ENCODE measurements at regions not wholly inside any gene's neighbourhood (a gene's known extent, or its start where the extent isn't known, plus 50 kb on each side); places are given as distances from the start of the nearest gene placed in this dataset.
A peak's percentile ranks its signal among the peaks of the same experiment; 100 is the strongest.

DNA sequence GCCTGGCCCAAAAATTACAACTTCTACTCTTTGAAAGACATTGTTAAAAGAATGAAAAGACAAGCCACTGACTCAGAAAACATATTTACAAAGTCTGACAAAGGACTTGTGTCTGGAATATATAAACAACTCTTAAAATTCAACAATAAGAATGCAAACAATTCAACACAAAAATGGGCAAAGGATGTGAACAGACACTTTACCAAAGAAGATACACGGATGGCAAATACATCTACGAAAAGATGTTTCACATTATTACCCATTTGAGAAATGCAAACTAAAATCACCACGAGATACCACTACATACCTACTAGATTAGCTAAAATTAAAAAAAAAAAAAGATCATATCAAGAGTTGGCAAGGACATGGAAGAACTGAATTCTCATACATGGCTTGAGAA is 80.8 kb upstream of the METRNL start:
- H3K27me3 ChIP-seq (ENCODE audit: insufficient read depth, low read length, poor library complexity, severe bottlenecking) = no peaks in the 10 kb centered on the region
- Mint-ChIP-seq H3K4me3 (no peak overlapping the region), H3K4me1 (no peaks in the 10 kb centered on the region), H3K36me3 (peaks cover 13 to 24% (median 16%) of the 10 kb centered on the region in 3 donors), H3K27me3 (no peaks in the 10 kb centered on the region), H3K9me3 (peaks cover 2 to 8% (median 5%) of the 10 kb centered on the region in 5 donors), H3K27ac (no peak overlapping the region)
- no peak for DNase-seq
- POLR2A ChIA-PET = no interaction called here
- no peaks in the 10 kb centered on the region for H3K36me3 ChIP-seq (ENCODE audit: insufficient read depth, low read length)
- H3K4me3 ChIP-seq (ENCODE audit: low read length) = no peak overlapping the region
- H3K4me1 ChIP-seq (ENCODE audit: insufficient read depth, low read length) = no peaks in the 10 kb centered on the region
- no peak overlapping the region for H3K27ac ChIP-seq (ENCODE audit: low read depth, low read length)
- CTCF ChIA-PET = no interaction called here
- peaks cover under 1% of the 10 kb centered on the region for H3K9me3 ChIP-seq (ENCODE audit: low read length)

DNA sequence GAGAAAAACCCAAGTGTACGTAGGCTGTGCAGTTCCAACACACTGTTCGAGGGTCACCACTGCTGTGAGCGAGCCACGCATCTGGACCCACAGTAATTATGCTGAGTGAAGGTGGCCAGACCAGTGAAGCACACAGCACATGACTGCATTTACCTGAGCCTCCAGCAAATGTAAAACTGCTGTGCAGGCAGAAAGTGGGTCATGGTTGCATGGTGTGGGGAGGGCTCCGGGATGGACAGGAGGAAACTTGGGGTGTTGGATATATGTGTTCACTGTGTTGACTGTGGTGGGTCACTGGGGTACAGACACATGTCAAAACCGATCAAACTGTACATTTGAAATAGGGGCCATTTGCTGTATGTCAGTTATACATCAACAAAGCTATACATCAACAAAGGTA is 78.7 kb upstream of the METRNL start:
- H3K27me3 Mint-ChIP-seq = no peaks in the 10 kb centered on the region
- no peak overlapping the region for H3K4me3 Mint-ChIP-seq
- no peak overlapping the region for H3K4me3 ChIP-seq (ENCODE audit: low read length)
- H3K27me3 ChIP-seq (ENCODE audit: insufficient read depth, low read length, poor library complexity, severe bottlenecking) = no peaks in the 10 kb centered on the region
- POLR2A ChIA-PET = no interaction called here
- H3K27ac ChIP-seq (ENCODE audit: low read depth, low read length) = no peak overlapping the region
- CTCF ChIA-PET = no interaction called here
- no peaks in the 10 kb centered on the region for H3K4me1 ChIP-seq (ENCODE audit: insufficient read depth, low read length)
- no peak for DNase-seq
- peaks cover 12 to 18% (median 13%) of the 10 kb centered on the region in 3 donors for H3K36me3 Mint-ChIP-seq
- peak overlapping the region in 1 of 8 donors; percentile 8 for H3K27ac Mint-ChIP-seq
- peaks cover 0 to 3% (median 2%) of the 10 kb centered on the region in 5 donors for H3K9me3 Mint-ChIP-seq
- no peaks in the 10 kb centered on the region for H3K9me3 ChIP-seq (ENCODE audit: low read length)
- H3K4me1 Mint-ChIP-seq = no peaks in the 10 kb centered on the region
- H3K36me3 ChIP-seq (ENCODE audit: insufficient read depth, low read length) = no peaks in the 10 kb centered on the region

DNA sequence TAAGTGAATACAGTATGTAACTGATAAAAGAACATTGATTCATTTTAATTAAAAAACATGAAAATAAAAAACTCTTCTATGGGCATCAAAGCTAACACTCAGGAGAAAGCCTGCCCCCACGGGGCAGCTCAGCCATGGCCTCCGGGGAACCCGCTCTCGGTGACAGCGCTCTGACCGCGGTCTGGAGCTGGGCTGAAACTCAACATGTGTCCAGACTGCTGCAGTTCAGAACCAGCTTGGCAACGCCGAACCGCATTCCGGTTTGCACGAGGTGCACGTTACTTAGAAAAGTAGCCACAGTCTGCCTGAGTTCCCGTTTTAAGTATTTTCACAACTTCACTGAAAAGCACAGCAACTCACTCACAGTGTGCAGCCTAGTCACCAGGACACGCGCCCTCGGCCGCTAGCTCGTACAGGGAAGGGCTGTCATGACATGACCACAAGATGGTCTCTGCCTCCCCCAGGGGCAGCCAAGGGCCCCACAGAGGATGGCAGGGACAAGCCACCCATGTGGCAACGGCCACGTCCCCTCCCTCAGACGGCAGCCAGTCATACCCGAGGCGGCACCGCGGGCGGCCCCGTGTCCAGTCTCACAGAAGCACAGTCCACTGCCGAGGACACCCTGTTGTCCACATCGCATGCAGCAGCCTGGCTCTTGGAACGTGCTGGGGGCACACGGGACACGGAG is 77.1 kb upstream of the METRNL start:
- Histone ChIP-seq H3K27me3 (ENCODE audit: insufficient read depth, low read length, poor library complexity, severe bottlenecking) (no peaks in the 10 kb centered on the region), H3K4me3 (ENCODE audit: low read length) (no peak overlapping the region), H3K9me3 (ENCODE audit: low read length) (no peaks in the 10 kb centered on the region), H3K4me1 (ENCODE audit: insufficient read depth, low read length) (no peaks in the 10 kb centered on the region), H3K36me3 (ENCODE audit: insufficient read depth, low read length) (no peaks in the 10 kb centered on the region), H3K27ac (ENCODE audit: low read depth, low read length) (no peak overlapping the region)
- Mint-ChIP-seq H3K9me3 (peaks cover 0 to 3% (median 0%) of the 10 kb centered on the region in 5 donors), H3K4me3 (no peak overlapping the region), H3K4me1 (no peaks in the 10 kb centered on the region), H3K27me3 (no peaks in the 10 kb centered on the region), H3K36me3 (peaks cover 12 to 28% (median 16%) of the 10 kb centered on the region in 3 donors), H3K27ac (peak overlapping the region in 1 of 8 donors; percentile 26)
- DNase-seq = no peak
- CTCF ChIA-PET = interaction anchor here (0.7 kb wide), 1 partner anchor 19 kb away, joined by 3 read pairs; no protein-coding TSS in a partner anchor
- POLR2A ChIA-PET = no interaction called here

DNA sequence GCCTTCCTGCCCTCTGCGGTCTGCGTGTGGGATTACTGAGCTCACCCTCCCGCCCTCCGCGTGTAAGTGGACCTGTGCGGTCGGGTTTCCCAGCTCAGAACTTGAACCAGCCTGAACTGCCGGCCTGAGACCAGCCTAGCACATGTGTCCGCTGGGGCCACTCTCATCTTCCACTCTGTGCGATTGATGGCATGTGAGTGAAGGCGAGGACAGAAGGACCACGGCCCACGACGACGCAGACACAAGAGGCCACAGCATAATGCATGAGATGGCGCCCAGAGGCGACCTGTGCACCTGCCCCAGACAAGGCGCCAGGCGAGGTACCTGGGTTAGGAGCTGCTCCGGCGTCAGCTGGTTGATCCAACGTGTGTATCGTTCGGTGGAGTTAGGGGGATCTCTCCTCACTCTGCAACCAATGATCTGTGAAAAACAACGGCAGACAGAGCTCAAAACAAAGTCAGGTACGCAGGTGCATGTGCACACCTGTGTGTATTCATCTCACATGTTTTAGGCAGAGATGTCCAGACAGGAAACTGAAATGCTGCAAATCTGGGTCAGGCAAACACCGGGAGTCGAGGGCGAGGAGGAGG is 74.5 kb upstream of the METRNL start:
- POLR2A ChIA-PET = no interaction called here

DNA sequence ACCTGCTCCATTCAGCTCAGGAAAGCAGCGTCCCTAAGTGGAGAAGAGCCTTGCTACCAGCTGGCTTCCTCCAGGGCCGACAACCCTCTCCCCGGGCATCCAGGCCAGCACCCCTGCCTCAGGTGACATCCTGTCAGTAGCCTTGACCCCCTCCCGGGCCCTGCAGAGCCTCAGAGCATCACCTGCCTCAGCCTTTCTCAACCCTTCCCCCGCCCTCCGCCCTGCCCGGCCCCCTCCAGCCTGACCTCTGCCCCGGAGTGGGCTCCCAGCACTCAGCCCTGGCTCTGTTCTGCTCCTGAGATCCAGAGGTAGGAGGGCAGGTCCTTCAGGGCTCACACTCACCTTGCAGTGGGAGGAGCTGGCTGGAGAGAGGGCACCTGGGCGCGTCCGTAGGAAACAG is 73.8 kb upstream of the METRNL start:
- peaks cover 6 to 23% (median 18%) of the 10 kb centered on the region in 3 donors for H3K36me3 Mint-ChIP-seq
- Histone ChIP-seq H3K27me3 (ENCODE audit: insufficient read depth, low read length, poor library complexity, severe bottlenecking) (no peaks in the 10 kb centered on the region), H3K4me3 (ENCODE audit: low read length) (no peak overlapping the region), H3K9me3 (ENCODE audit: low read length) (no peaks in the 10 kb centered on the region), H3K36me3 (ENCODE audit: insufficient read depth, low read length) (no peaks in the 10 kb centered on the region), H3K27ac (ENCODE audit: low read depth, low read length) (no peak overlapping the region), H3K4me1 (ENCODE audit: insufficient read depth, low read length) (no peaks in the 10 kb centered on the region)
- no peaks in the 10 kb centered on the region for H3K4me1 Mint-ChIP-seq
- ChIA-PET POLR2A (no interaction called here), CTCF (no interaction called here)
- DNase-seq = no peak
- no peaks in the 10 kb centered on the region for H3K27me3 Mint-ChIP-seq
- H3K9me3 Mint-ChIP-seq = no peaks in the 10 kb centered on the region
- H3K27ac Mint-ChIP-seq = peak overlapping the region in 1 of 8 donors; percentile 12
- H3K4me3 Mint-ChIP-seq = no peak overlapping the region

More for the DNA sequence above, 74.5 kb upstream of the METRNL start:
- Histone ChIP-seq H3K4me3 (ENCODE audit: low read length) (no peak overlapping the region), H3K27ac (ENCODE audit: low read depth, low read length) (no peak overlapping the region), H3K27me3 (ENCODE audit: insufficient read depth, low read length, poor library complexity, severe bottlenecking) (no peaks in the 10 kb centered on the region), H3K36me3 (ENCODE audit: insufficient read depth, low read length) (no peaks in the 10 kb centered on the region), H3K4me1 (ENCODE audit: insufficient read depth, low read length) (no peaks in the 10 kb centered on the region), H3K9me3 (ENCODE audit: low read length) (no peaks in the 10 kb centered on the region)
- CTCF ChIA-PET = no interaction called here
- DNase-seq = no peak
- H3K36me3 Mint-ChIP-seq = peaks cover 7 to 23% (median 18%) of the 10 kb centered on the region in 3 donors
- H3K4me3 Mint-ChIP-seq = no peak overlapping the region
- H3K4me1 Mint-ChIP-seq = no peaks in the 10 kb centered on the region
- no peaks in the 10 kb centered on the region for H3K9me3 Mint-ChIP-seq
- no peaks in the 10 kb centered on the region for H3K27me3 Mint-ChIP-seq
- H3K27ac Mint-ChIP-seq = no peak overlapping the region

DNA sequence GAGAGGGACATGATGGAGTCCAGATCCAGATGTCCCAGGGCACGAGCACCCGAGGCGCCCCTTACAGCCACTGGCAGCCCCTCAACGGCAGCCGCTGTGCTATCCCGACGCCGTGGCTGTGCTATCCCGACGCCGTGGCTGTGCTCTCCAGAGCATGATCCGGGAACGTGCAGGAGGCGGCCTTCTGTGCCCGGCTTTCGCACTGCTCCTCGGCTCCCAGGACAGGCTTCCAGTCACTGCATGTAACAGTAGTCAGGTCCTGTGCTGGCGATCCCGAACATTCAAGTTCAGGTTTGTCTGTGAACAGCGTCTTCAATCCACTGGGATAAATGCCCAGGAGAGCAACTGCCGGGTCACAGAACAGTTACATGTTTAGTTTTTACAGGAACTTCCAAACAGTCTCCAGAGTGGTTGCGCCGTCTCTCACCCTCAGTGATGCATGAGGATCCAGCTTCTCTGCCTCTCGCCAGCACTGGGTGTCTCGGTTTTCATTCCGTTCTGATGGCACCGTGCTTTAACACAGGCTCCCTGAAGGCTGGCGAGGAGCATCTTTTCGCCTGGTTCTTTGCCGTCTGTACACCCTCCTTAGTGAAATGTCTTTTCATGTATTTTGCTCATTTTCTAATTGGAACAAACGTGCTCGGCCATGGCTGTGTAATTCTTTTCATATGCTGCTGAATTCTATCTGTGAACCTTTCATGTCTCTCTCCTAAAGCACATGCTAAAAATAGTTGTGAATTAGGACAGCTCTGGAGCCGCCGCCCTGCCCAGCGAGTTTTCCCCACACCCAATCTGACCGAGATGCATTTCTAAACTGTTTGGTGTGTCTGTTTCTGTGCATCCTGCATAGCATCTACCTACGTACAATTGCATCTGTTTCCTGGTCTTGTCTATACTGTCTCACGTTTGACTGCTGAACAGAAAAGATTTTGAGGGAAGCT is 72.6 kb upstream of the METRNL start:
- Histone ChIP-seq H3K27ac (ENCODE audit: low read depth, low read length) (no peak overlapping the region), H3K4me1 (ENCODE audit: insufficient read depth, low read length) (no peaks in the 10 kb centered on the region), H3K36me3 (ENCODE audit: insufficient read depth, low read length) (no peaks in the 10 kb centered on the region), H3K4me3 (ENCODE audit: low read length) (no peak overlapping the region), H3K9me3 (ENCODE audit: low read length) (no peaks in the 10 kb centered on the region), H3K27me3 (ENCODE audit: insufficient read depth, low read length, poor library complexity, severe bottlenecking) (no peaks in the 10 kb centered on the region)
- no peaks in the 10 kb centered on the region for H3K27me3 Mint-ChIP-seq
- no peak overlapping the region for H3K4me3 Mint-ChIP-seq
- CTCF ChIA-PET = no interaction called here
- peaks cover 0 to 22% (median 14%) of the 10 kb centered on the region in 3 donors for H3K36me3 Mint-ChIP-seq
- POLR2A ChIA-PET = no interaction called here
- no peaks in the 10 kb centered on the region for H3K4me1 Mint-ChIP-seq
- H3K9me3 Mint-ChIP-seq = no peaks in the 10 kb centered on the region
- no peak for DNase-seq
- H3K27ac Mint-ChIP-seq = peak overlapping the region in 2 of 8 donors; percentile 6 to 12

DNA sequence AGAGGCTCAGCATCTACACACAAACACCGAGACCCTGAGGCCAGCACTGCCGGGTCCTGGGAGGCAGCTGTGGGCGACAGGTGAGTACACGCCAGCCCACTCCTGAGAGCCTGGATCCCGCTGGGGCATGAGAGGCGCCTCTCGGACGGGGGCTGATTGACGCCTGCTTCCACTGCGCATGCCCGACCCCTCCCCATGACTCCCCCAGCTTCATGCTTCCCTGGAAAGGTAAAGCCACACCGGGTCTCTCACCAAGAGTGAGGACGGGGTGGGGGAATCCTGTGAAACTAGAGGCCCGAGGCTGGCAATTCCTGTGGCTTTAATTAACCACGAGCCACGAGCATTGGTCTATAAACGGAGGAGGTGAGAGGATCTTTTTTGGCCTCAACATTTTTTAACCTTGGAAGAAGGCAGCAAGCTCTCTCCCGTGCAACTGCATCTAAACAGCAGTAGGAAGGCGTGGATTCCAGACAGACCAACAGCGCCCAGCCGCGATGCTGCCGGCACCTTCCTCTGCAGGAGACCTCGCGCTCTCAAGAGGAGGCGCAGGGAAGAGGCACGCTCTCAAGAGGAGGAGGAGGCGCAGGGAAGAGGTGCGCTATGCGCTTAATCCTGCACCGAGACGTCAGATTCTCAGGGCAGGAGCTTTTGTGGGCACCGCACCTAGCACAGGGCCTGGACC is 71.8 kb upstream of the METRNL start:
- Histone ChIP-seq H3K27ac (ENCODE audit: low read depth, low read length) (no peak overlapping the region), H3K36me3 (ENCODE audit: insufficient read depth, low read length) (no peaks in the 10 kb centered on the region), H3K27me3 (ENCODE audit: insufficient read depth, low read length, poor library complexity, severe bottlenecking) (no peaks in the 10 kb centered on the region), H3K9me3 (ENCODE audit: low read length) (no peaks in the 10 kb centered on the region), H3K4me3 (ENCODE audit: low read length) (no peak overlapping the region), H3K4me1 (ENCODE audit: insufficient read depth, low read length) (no peaks in the 10 kb centered on the region)
- Mint-ChIP-seq H3K27ac (no peak overlapping the region), H3K4me3 (no peak overlapping the region), H3K4me1 (no peaks in the 10 kb centered on the region), H3K9me3 (no peaks in the 10 kb centered on the region), H3K27me3 (no peaks in the 10 kb centered on the region), H3K36me3 (peaks cover 0 to 24% (median 14%) of the 10 kb centered on the region in 3 donors)
- no peak for DNase-seq
- ChIA-PET CTCF (no interaction called here), POLR2A (no interaction called here)

DNA sequence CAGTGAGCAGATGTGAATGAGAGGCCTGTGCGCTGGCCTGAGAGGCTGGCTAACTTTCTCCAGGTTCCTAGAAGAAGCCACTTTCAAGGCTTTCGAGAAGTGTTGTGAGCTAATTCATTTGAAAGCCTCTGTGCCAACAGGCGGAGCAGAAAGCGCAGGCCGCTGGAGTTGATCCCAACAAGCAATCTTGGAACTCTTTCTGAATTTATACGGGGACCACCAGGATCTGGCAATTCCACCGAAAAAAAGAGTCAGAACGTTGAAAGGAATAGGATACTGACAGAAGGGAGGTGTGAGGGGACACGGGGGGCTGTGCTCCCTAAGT is 71.3 kb upstream of the METRNL start:
- Histone ChIP-seq H3K4me1 (ENCODE audit: insufficient read depth, low read length) (no peaks in the 10 kb centered on the region), H3K36me3 (ENCODE audit: insufficient read depth, low read length) (no peaks in the 10 kb centered on the region), H3K4me3 (ENCODE audit: low read length) (no peak overlapping the region), H3K9me3 (ENCODE audit: low read length) (no peaks in the 10 kb centered on the region), H3K27me3 (ENCODE audit: insufficient read depth, low read length, poor library complexity, severe bottlenecking) (no peaks in the 10 kb centered on the region), H3K27ac (ENCODE audit: low read depth, low read length) (no peak overlapping the region)
- H3K9me3 Mint-ChIP-seq = no peaks in the 10 kb centered on the region
- ChIA-PET POLR2A (no interaction called here), CTCF (no interaction called here)
- no peak overlapping the region for H3K27ac Mint-ChIP-seq
- H3K36me3 Mint-ChIP-seq = peaks cover 0 to 27% (median 16%) of the 10 kb centered on the region in 3 donors
- H3K27me3 Mint-ChIP-seq = no peaks in the 10 kb centered on the region
- H3K4me3 Mint-ChIP-seq = no peak overlapping the region
- H3K4me1 Mint-ChIP-seq = no peaks in the 10 kb centered on the region
- DNase-seq = no peak
